B cell (primary cell): ENCODE measurements at regions not wholly inside any gene's neighbourhood (a gene's known extent, or its start where the extent isn't known, plus 50 kb on each side); places are given as distances from the start of the nearest gene placed in this dataset.

Experiments
- ATAC-seq: fragments of 200-7000 bp; cut with Tn5 transposase; one replicate; pipeline ENCODE4 v1.10.0; 2021; ENCODE audit warnings: low read depth, mild to moderate bottlenecking, moderate number of reproducible peaks, moderate library complexity
- CTCF ChIA-PET: fragments of 350-600 bp; sonication (Branson Sonifier 250); formaldehyde crosslinking; loops from one replicate; lab custom pipeline; 2021; ENCODE audit warnings: antibody characterized with exemption, inconsistent platforms; lab: Charles Lee
- POLR2A ChIA-PET: fragments of 350-600 bp; sonication (Branson Sonifier 250); formaldehyde crosslinking; loops from one replicate; lab custom pipeline; 2021; ENCODE audit warnings: antibody characterized with exemption; lab: Charles Lee
- DNase-seq: peaks from one replicate; pipeline ENCODE4 v3.0.0; 2013
- H2AFZ ChIP-seq: 2 replicates; pipeline ENCODE4 v1.6.1; 2012; ENCODE audit warnings: mild to moderate bottlenecking, low read depth, low read length; ENCODE audit not compliant: insufficient read depth, poor library complexity, severe bottlenecking
- H3K27ac ChIP-seq, 2 donors: 1 replicate in 1 of 2; 2 replicates in 1 of 2; pipeline ENCODE4 v1.5.1; 2012 to 2013; ENCODE audit warnings: low read length in 2 of 2, mild to moderate bottlenecking in 2 of 2, moderate library complexity in 1 of 2
- H3K27me3 ChIP-seq, 4 experiments: fragments of 200-600 bp in 1 of 4; sonication (generic) in 1 of 4; replicated peaks in 1 of 4; 1 replicate in 2 of 4; 2 replicates in 2 of 4; pipeline versions ENCODE4 v1.6.1 to v1.7.0; 2013 to 2016; ENCODE audit warnings: low read length in 3 of 4, mild to moderate bottlenecking in 2 of 4, mixed read lengths in 1 of 4, moderate library complexity in 1 of 4; ENCODE audit not compliant: insufficient read depth in 4 of 4, control insufficient read depth in 3 of 4; ENCODE audit errors: control extremely low read depth in 1 of 4
- H3K36me3 ChIP-seq, 2 experiments: replicated peaks in 1 of 2; 1 replicate in 1 of 2; 2 replicates in 1 of 2; pipeline versions ENCODE4 v1.6.1 to v1.7.1; 2013; ENCODE audit warnings: low read length in 1 of 2; ENCODE audit not compliant: insufficient read depth in 2 of 2, control insufficient read depth in 1 of 2; ENCODE audit errors: control extremely low read depth in 1 of 2, extremely low read depth in 1 of 2
- H3K4me1 ChIP-seq, 2 donors: fragments of 200-600 bp in 1 of 2; sonication (generic) in 1 of 2; 1 replicate in 1 of 2; 2 replicates in 1 of 2; pipeline versions ENCODE4 v1.5.1 to v1.6.1; 2013 to 2017; ENCODE audit warnings: low read length in 2 of 2; ENCODE audit not compliant: control insufficient read depth in 2 of 2, insufficient read depth in 2 of 2
- H3K4me2 ChIP-seq: replicated peaks from 2 replicates; pipeline ENCODE3; 2012; ENCODE audit warnings: mild to moderate bottlenecking, low read depth, low read length; ENCODE audit not compliant: poor library complexity, severe bottlenecking
- H3K4me3 ChIP-seq, 5 experiments: fragments of 200-600 bp in 1 of 5; sonication (generic) in 1 of 5; 1 replicate in 3 of 5; 2 replicates in 2 of 5; pipeline versions ENCODE4 v1.5.1 to v1.7.0; 2011 to 2016; ENCODE audit warnings: low read length in 4 of 5, mild to moderate bottlenecking in 4 of 5, low read depth in 2 of 5, control low read depth in 1 of 5, moderate library complexity in 1 of 5; ENCODE audit not compliant: insufficient read depth in 1 of 5; ENCODE audit errors: control extremely low read depth in 1 of 5, extremely low read depth in 1 of 5
- H3K79me2 ChIP-seq: fragments of 200-600 bp; sonication (generic); one replicate; pipeline ENCODE4 v1.6.0; 2016; ENCODE audit warnings: low read length; ENCODE audit not compliant: control insufficient read depth, insufficient read depth
- H3K9ac ChIP-seq: fragments of 200-600 bp; sonication (generic); 2 replicates; pipeline ENCODE4 v1.6.1; 2017; ENCODE audit warnings: mild to moderate bottlenecking, low read length, moderate library complexity
- H3K9me3 ChIP-seq, 3 donors: one replicate each; pipeline versions ENCODE4 v1.6.1 to v1.7.1; 2013; ENCODE audit warnings: low read length in 2 of 3; ENCODE audit not compliant: control insufficient read depth in 2 of 3, insufficient read depth in 1 of 3; ENCODE audit errors: control extremely low read depth in 1 of 3
- H4K20me1 ChIP-seq: 2 replicates; pipeline ENCODE4 v1.6.0; 2012; ENCODE audit warnings: mild to moderate bottlenecking, low read length; ENCODE audit not compliant: insufficient read depth, control insufficient read depth, poor library complexity, severe bottlenecking
- H3K27ac Mint-ChIP-seq: one replicate; pipeline ENCODE4 v1.8.0; 2021; ENCODE audit warnings: mixed read lengths
- H3K27me3 Mint-ChIP-seq: one replicate; pipeline ENCODE4 v1.8.0; 2021; ENCODE audit warnings: mixed read lengths
- H3K4me1 Mint-ChIP-seq: one replicate; pipeline ENCODE4 v1.8.0; 2021; ENCODE audit warnings: mixed read lengths
- H3K4me3 Mint-ChIP-seq: one replicate; pipeline ENCODE4 v1.8.0; 2021; ENCODE audit warnings: mixed read lengths
- H3K9me3 Mint-ChIP-seq: one replicate; pipeline ENCODE4 v1.8.0; 2022; ENCODE audit warnings: mixed read lengths; ENCODE audit not compliant: insufficient read depth
- EZH2 ChIP-seq: IDR thresholded peaks from 2 replicates; pipeline ENCODE4 v1.6.1; 2012; ENCODE audit warnings: borderline replicate concordance, low read depth, mild to moderate bottlenecking, moderate library complexity, low read length; ENCODE audit not compliant: insufficient read depth, poor library complexity, severe bottlenecking
- WGBS: methylation state at CpG from one replicate; pipeline ENCODE4 v1.1.5; 2013; ENCODE audit warnings: missing lambda C conversion rate; ENCODE audit not compliant: insufficient coverage; 5-methylcytosine and 5-hydroxymethylcytosine counted together
- intact Hi-C: fragments of 100-400 bp; cut with micrococcal nuclease; formaldehyde crosslinking; loops from one replicate; pipeline ENCODE4 v1.10.0; 2022
- TF ChIP-seq, protein P1 (sequence below): fragments of 200-600 bp; IDR thresholded peaks from one replicate; pipeline ENCODE4 v1.8.0; 2022; ENCODE audit warnings: antibody characterized with exemption, mild to moderate bottlenecking

- no peaks in the 10 kb centered on the region for H3K4me1 Mint-ChIP-seq
Measured at GRCh38 chr1:187477103-187477502, 648.4 kb downstream of the PLA2G4A start.

GRCh38 chr1:187477535-187477934 is 648.8 kb downstream of the PLA2G4A start:
- no peaks in the 10 kb centered on the region for H4K20me1 ChIP-seq
- H3K4me3 ChIP-seq: no peak overlapping the region
- H3K4me1 Mint-ChIP-seq: no peaks in the 10 kb centered on the region
- peaks cover 3% of the 10 kb centered on the region for H3K9me3 Mint-ChIP-seq
- no peak for ATAC-seq
- H3K9ac ChIP-seq: no peak overlapping the region
- no peak for DNase-seq
- intact Hi-C loops: no loop called here
- ChIA-PET CTCF (no interaction called here), POLR2A (no interaction called here)
- no peak overlapping the region for H3K27ac Mint-ChIP-seq
- no peaks in the 10 kb centered on the region for H3K27me3 ChIP-seq
- no peaks in the 10 kb centered on the region for H3K27me3 Mint-ChIP-seq
- no peak overlapping the region for H3K4me3 Mint-ChIP-seq
- WGBS: no CpG with 5 or more reads among the region's 4 CpGs
- TF ChIP-seq, protein P1, sequence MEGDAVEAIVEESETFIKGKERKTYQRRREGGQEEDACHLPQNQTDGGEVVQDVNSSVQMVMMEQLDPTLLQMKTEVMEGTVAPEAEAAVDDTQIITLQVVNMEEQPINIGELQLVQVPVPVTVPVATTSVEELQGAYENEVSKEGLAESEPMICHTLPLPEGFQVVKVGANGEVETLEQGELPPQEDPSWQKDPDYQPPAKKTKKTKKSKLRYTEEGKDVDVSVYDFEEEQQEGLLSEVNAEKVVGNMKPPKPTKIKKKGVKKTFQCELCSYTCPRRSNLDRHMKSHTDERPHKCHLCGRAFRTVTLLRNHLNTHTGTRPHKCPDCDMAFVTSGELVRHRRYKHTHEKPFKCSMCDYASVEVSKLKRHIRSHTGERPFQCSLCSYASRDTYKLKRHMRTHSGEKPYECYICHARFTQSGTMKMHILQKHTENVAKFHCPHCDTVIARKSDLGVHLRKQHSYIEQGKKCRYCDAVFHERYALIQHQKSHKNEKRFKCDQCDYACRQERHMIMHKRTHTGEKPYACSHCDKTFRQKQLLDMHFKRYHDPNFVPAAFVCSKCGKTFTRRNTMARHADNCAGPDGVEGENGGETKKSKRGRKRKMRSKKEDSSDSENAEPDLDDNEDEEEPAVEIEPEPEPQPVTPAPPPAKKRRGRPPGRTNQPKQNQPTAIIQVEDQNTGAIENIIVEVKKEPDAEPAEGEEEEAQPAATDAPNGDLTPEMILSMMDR: no peak
- TF ChIP-seq EZH2: no peak
- H3K79me2 ChIP-seq: no peaks in the 10 kb centered on the region
- H3K36me3 ChIP-seq: no peaks in the 10 kb centered on the region
- H3K4me2 ChIP-seq: no peak overlapping the region
- no peaks in the 10 kb centered on the region for H3K4me1 ChIP-seq
- H3K27ac ChIP-seq: no peak overlapping the region
- no peaks in the 10 kb centered on the region for H3K9me3 ChIP-seq
- H2AFZ ChIP-seq: no peak overlapping the region

More at GRCh38 chr1:187477103-187477502, 648.4 kb downstream of the PLA2G4A start:
- no peak for ATAC-seq
- Histone ChIP-seq H3K4me3 (no peak overlapping the region), H2AFZ (no peak overlapping the region), H3K36me3 (no peaks in the 10 kb centered on the region), H3K4me2 (no peak overlapping the region), H3K79me2 (no peaks in the 10 kb centered on the region), H3K27ac (no peak overlapping the region), H3K4me1 (no peaks in the 10 kb centered on the region), H3K27me3 (no peaks in the 10 kb centered on the region), H3K9me3 (no peaks in the 10 kb centered on the region), H3K9ac (no peak overlapping the region), H4K20me1 (no peaks in the 10 kb centered on the region)
- ChIA-PET POLR2A (no interaction called here), CTCF (no interaction called here)
- no peak for DNase-seq
- H3K27ac Mint-ChIP-seq: no peak overlapping the region
- intact Hi-C loops: no loop called here
- WGBS: 100% methylated on average over 1 of the region's 2 CpGs
- H3K4me3 Mint-ChIP-seq: no peak overlapping the region
- H3K9me3 Mint-ChIP-seq: peaks cover 3% of the 10 kb centered on the region
- TF ChIP-seq, protein P1: no peak
- TF ChIP-seq EZH2: no peak
- no peaks in the 10 kb centered on the region for H3K27me3 Mint-ChIP-seq
